HepG2 (cell line): ENCODE measurements at regions not wholly inside any gene's neighbourhood (a gene's known extent, or its start where the extent isn't known, plus 50 kb on each side); places are given as distances from the start of the nearest gene placed in this dataset.

Experiments
- ATAC-seq: fragments of 200-7000 bp; cut with Tn5 transposase; 3 replicates; pipeline ENCODE4 v1.9.1; 2020; ENCODE audit warnings: mild to moderate bottlenecking, moderate library complexity
- BruUV-seq: library from RNA; stranded (reverse); fragments of 400-500 nt; replicated peaks from 2 replicates; lab custom pipeline; 2021; lab: Mats Ljungman, UMichigan
- CTCF ChIA-PET: fragments of 300-600 bp; formaldehyde crosslinking; extraction: SDS; loops from one replicate; lab custom pipeline; 2021; ENCODE audit warnings: low total read pairs, inconsistent platforms, low intra/inter-chr PET ratio; lab: Yijun Ruan, JAX
- POLR2A ChIA-PET: fragments of 350-600 bp; sonication (Branson Sonifier 250); formaldehyde crosslinking; loops from one replicate; lab custom pipeline; 2020; ENCODE audit warnings: antibody characterized with exemption, inconsistent platforms; lab: Yijun Ruan, JAX
- DNase-seq: peaks from one replicate; pipeline ENCODE4 v3.0.0-alpha.2; 2015; ENCODE audit warnings: low spot score
- FAIRE-seq: peaks from 3 replicates; lab custom pipeline; 2011; peaks lifted over from hg19 to GRCh38; lab: Jason Lieb, UNC
- H2AFZ ChIP-seq: one replicate; pipeline ENCODE4 v1.6.1; 2011; ENCODE audit warnings: low read length, inconsistent platforms
- H3K27ac ChIP-seq: fragments of 300-600 bp; 3 replicates; pipeline ENCODE4 v1.8.0; 2011; ENCODE audit warnings: mixed run types, mild to moderate bottlenecking, mixed read lengths, low read length, inconsistent platforms; ENCODE audit not compliant: insufficient read depth; ENCODE audit errors: extremely low read length
- H3K27me3 ChIP-seq, 2 experiments: fragments of 200-600 bp in 1 of 2; 2 replicates in 1 of 2; 3 replicates in 1 of 2; pipeline versions ENCODE4 v1.6.0 to v1.8.0; 2011; ENCODE audit warnings: low read length in 2 of 2, mild to moderate bottlenecking in 2 of 2, moderate library complexity in 2 of 2, inconsistent platforms in 1 of 2; ENCODE audit not compliant: insufficient read depth in 2 of 2, control insufficient read depth in 1 of 2
- H3K36me3 ChIP-seq, 2 experiments: fragments of 200-600 bp in 1 of 2; replicated peaks in 1 of 2; 2 replicates in 1 of 2; 3 replicates in 1 of 2; pipeline versions ENCODE4 v1.5.1 to v1.8.0; 2011; ENCODE audit warnings: low read length in 2 of 2, inconsistent platforms in 1 of 2; ENCODE audit not compliant: insufficient read depth in 2 of 2, control insufficient read depth in 1 of 2
- H3K4me1 ChIP-seq: 2 replicates; pipeline ENCODE4 v1.5.1; 2012; ENCODE audit warnings: low read length, inconsistent platforms; ENCODE audit not compliant: insufficient read depth
- H3K4me2 ChIP-seq: 2 replicates; pipeline ENCODE4 v1.6.0; 2011; ENCODE audit warnings: low read depth, low read length, inconsistent platforms
- H3K4me3 ChIP-seq, 3 experiments: fragments of 200-600 bp in 1 of 3; sonication (generic), shearing (Covaris generic) in 1 of 3; replicated peaks in 1 of 3; 2 replicates each; pipeline ENCODE4 v1.5.1; 2011 to 2016; ENCODE audit warnings: low read length in 3 of 3, inconsistent platforms in 2 of 3, low read depth in 2 of 3, mild to moderate bottlenecking in 2 of 3, control low read depth in 1 of 3, mixed read lengths in 1 of 3; ENCODE audit not compliant: insufficient read depth in 1 of 3
- H3K79me2 ChIP-seq: one replicate; pipeline ENCODE4 v1.6.1; 2011; ENCODE audit warnings: low read length, inconsistent platforms; ENCODE audit not compliant: insufficient read depth
- H3K9ac ChIP-seq: 2 replicates; pipeline ENCODE4 v1.6.0; 2011; ENCODE audit warnings: mild to moderate bottlenecking, low read depth, low read length, inconsistent platforms; ENCODE audit not compliant: insufficient read depth
- H3K9me3 ChIP-seq: 2 replicates; pipeline ENCODE4 v1.5.1; 2012; ENCODE audit warnings: mild to moderate bottlenecking, low read length
- H4K20me1 ChIP-seq: 2 replicates; pipeline ENCODE4 v1.6.0; 2011; ENCODE audit warnings: inconsistent platforms, mild to moderate bottlenecking, low read length, moderate library complexity; ENCODE audit not compliant: insufficient read depth
- AGO1 ChIP-seq: fragments of 200-400 bp; formaldehyde crosslinking; IDR thresholded peaks from 2 replicates; pipeline ENCODE4 v1.6.1; 2017; ENCODE audit warnings: mild to moderate bottlenecking, low read depth, low read length, moderate library complexity; ENCODE audit not compliant: poor library complexity, severe bottlenecking
- BRD4 ChIP-seq: sonication (generic); formaldehyde crosslinking; IDR thresholded peaks from 2 replicates; pipeline ENCODE4 v1.4.0; 2020; ENCODE audit warnings: missing genetic modification reagents
- ELF4 ChIP-seq: sonication (generic); formaldehyde crosslinking; IDR thresholded peaks from 2 replicates; pipeline ENCODE4 v1.5.0; 2020; ENCODE audit warnings: missing genetic modification reagents, mild to moderate bottlenecking, moderate library complexity, borderline replicate concordance
- ETV6 ChIP-seq: sonication (generic); formaldehyde crosslinking; conservative IDR thresholded peaks from 2 replicates; pipeline ENCODE4 v1.4.0; 2020; ENCODE audit warnings: missing genetic modification reagents
- HOXA5 ChIP-seq: sonication (generic); formaldehyde crosslinking; IDR thresholded peaks from 2 replicates; pipeline ENCODE4 v1.4.0; 2020; ENCODE audit warnings: missing genetic modification reagents
- PHF5A ChIP-seq: IDR thresholded peaks from one replicate; pipeline ENCODE4 v1.6.1; 2018; ENCODE audit warnings: low read depth, missing genetic modification reagents; ENCODE audit not compliant: unreplicated experiment
- POGZ ChIP-seq: sonication (generic); formaldehyde crosslinking; IDR thresholded peaks from 2 replicates; pipeline ENCODE4 v1.4.0; 2020; ENCODE audit warnings: mild to moderate bottlenecking, missing genetic modification reagents
- RBM39 ChIP-seq: fragments of 200-400 bp; formaldehyde crosslinking; IDR thresholded peaks from one replicate; pipeline ENCODE4 v1.6.1; 2018; ENCODE audit warnings: antibody characterized with exemption, mild to moderate bottlenecking, low read depth, low read length; ENCODE audit not compliant: poor library complexity, severe bottlenecking
- SKI ChIP-seq: fragments of 450-650 bp; IDR thresholded peaks from one replicate; pipeline ENCODE4 v1.6.1; 2018; ENCODE audit warnings: mild to moderate bottlenecking; ENCODE audit not compliant: partially characterized antibody
- SRSF4 ChIP-seq: fragments of 200-400 bp; formaldehyde crosslinking; IDR thresholded peaks from one replicate; pipeline ENCODE4 v1.6.1; 2018; ENCODE audit warnings: mild to moderate bottlenecking, low read depth, low read length, moderate library complexity; ENCODE audit not compliant: poor library complexity, severe bottlenecking
- ZBTB7B ChIP-seq: sonication (generic); formaldehyde crosslinking; IDR thresholded peaks from 2 replicates; pipeline ENCODE4 v1.4.0; 2020; ENCODE audit warnings: missing genetic modification reagents
- ZNF253 ChIP-seq: sonication (generic); formaldehyde crosslinking; IDR thresholded peaks from 2 replicates; pipeline ENCODE4 v1.8.0; 2022; ENCODE audit warnings: mild to moderate bottlenecking, missing genetic modification reagents, borderline replicate concordance
- ZNF292 ChIP-seq: sonication (generic); formaldehyde crosslinking; IDR thresholded peaks from 2 replicates; pipeline ENCODE4 v1.8.1; 2022; ENCODE audit warnings: mild to moderate bottlenecking, low read depth, missing genetic modification reagents, borderline replicate concordance
- ZNF446 ChIP-seq: sonication (generic); formaldehyde crosslinking; IDR thresholded peaks from 2 replicates; pipeline ENCODE4 v1.5.0; 2020; ENCODE audit warnings: mild to moderate bottlenecking, missing genetic modification reagents
- ZNF552 ChIP-seq: sonication (generic); formaldehyde crosslinking; IDR thresholded peaks from 2 replicates; pipeline ENCODE4 v1.9.0; 2022; ENCODE audit warnings: missing genetic modification reagents, mild to moderate bottlenecking, borderline replicate concordance
- WGBS: methylation state at CpG from one replicate; pipeline ENCODE4 v1.1.6; 2017; ENCODE audit warnings: low lambda C conversion rate; 5-methylcytosine and 5-hydroxymethylcytosine counted together
- in situ Hi-C: cut with HindIII; loops from 2 replicates; pipeline ENCODE4 v1.10.0; 2017; ENCODE audit warnings: low pct_unique_long_range_greater_than_20kb; ENCODE audit not compliant: extremely low pct_ligation_motif_present
- intact Hi-C: fragments of 100-400 bp; cut with micrococcal nuclease; formaldehyde crosslinking; loops from one replicate; pipeline ENCODE4 v1.10.0; 2022; ENCODE audit not compliant: unreplicated experiment
- TF ChIP-seq, protein P1 (sequence below): IDR thresholded peaks from 2 replicates; pipeline ENCODE4 v1.6.1; 2016

DNA sequence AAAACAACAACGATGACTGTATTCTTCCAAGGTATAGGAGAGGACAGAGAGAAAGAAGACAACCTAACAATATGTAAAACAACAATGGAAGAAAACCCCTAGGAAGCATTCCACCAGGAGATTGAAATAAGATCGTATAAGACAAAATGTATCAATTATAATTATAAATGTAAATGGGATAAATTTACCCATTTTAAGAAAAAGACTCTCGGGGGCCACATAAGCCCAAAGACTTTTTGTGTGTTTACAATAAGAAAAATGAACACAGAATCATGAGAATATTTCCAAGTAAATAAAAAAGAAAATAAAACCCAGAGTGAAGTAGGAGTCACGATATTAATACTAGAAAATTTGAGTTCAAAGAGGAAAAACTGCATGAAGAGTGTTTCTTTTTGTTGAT is 126.4 kb downstream of the ASB1 start:
- intact Hi-C loops: no loop called here
- 47% methylated on average over 4 of the region's 4 CpGs for WGBS
- CTCF ChIA-PET: no interaction called here

More for the DNA sequence above, 126.4 kb downstream of the ASB1 start:
- Histone ChIP-seq H3K9me3 (no peaks in the 10 kb centered on the region), H3K9ac (no peak overlapping the region), H3K4me3 (no peak overlapping the region), H3K4me1 (no peaks in the 10 kb centered on the region), H3K79me2 (no peaks in the 10 kb centered on the region), H3K4me2 (no peak overlapping the region), H2AFZ (no peak overlapping the region), H3K27me3 (peaks cover 0 to 21% of the 10 kb centered on the region in 2 experiments; a peak in 3 of 5 replicates), H3K36me3 (no peaks in the 10 kb centered on the region), H3K27ac (no peak overlapping the region), H4K20me1 (no peaks in the 10 kb centered on the region)
- DNase-seq: no peak
- no TSS peak for BruUV-seq
- POLR2A ChIA-PET: no interaction called here
- TF ChIP-seq AGO1 (no peak), ZNF552 (CRISPR knock-in tag) (no peak), SRSF4 (no peak), PHF5A (CRISPR knock-in tag) (no peak), ZNF292 (CRISPR knock-in tag) (no peak), HOXA5 (CRISPR knock-in tag) (no peak), ETV6 (CRISPR knock-in tag) (no peak), ELF4 (CRISPR knock-in tag) (no peak), RBM39 (no peak), ZBTB7B (CRISPR knock-in tag) (no peak), BRD4 (CRISPR knock-in tag) (no peak), ZNF446 (CRISPR knock-in tag) (no peak), POGZ (CRISPR knock-in tag) (no peak), SKI (no peak), ZNF253 (no peak)
- TF ChIP-seq, protein P1, sequence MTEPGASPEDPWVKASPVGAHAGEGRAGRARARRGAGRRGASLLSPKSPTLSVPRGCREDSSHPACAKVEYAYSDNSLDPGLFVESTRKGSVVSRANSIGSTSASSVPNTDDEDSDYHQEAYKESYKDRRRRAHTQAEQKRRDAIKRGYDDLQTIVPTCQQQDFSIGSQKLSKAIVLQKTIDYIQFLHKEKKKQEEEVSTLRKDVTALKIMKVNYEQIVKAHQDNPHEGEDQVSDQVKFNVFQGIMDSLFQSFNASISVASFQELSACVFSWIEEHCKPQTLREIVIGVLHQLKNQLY (CRISPR knock-in tag): no peak
- FAIRE-seq: no peak
- in situ Hi-C loops: no loop called here
- ATAC-seq: no peak
